ENCODE measurements at regions not wholly inside any gene's neighbourhood (a gene's known extent, or its start where the extent isn't known, plus 50 kb on each side); places are given as distances from the start of the nearest gene placed in this dataset.

- TF ChIP-seq REST (IDR thresholded peaks at IDR 0.05; ENCODE audit: borderline replicate concordance): no peak
- TF ChIP-seq CTCF (IDR thresholded peaks at IDR 0.05; ENCODE audit: poor library complexity, severe bottlenecking): no peak
- TF ChIP-seq EZH2 (IDR thresholded peaks at IDR 0.05; ENCODE audit: borderline replicate concordance, insufficient read depth, low read length, poor library complexity, severe bottlenecking): no peak
- no peak for TF ChIP-seq RAD21 (conservative IDR thresholded peaks at IDR 0.05)
- TF ChIP-seq TAF1 (IDR thresholded peaks at IDR 0.05; ENCODE audit: low read depth): no peak
- TF ChIP-seq POLR2AphosphoS5 (IDR thresholded peaks at IDR 0.05): no peak
- TF ChIP-seq SMC3 (conservative IDR thresholded peaks at IDR 0.05; ENCODE audit: poor library complexity): no peak
Observed at GRCh38 chr12:127629066-127629820, 637.7 kb upstream of the TMEM132C start.
